Endothelial cell of umbilical vein (primary cell): ENCODE measurements at regions not wholly inside any gene's neighbourhood (a gene's known extent, or its start where the extent isn't known, plus 50 kb on each side); places are given as distances from the start of the nearest gene placed in this dataset.

ENCODE experiments used
- BruUV-seq: library from RNA; stranded (reverse); fragments of 400-500 nt; replicated peaks from 2 replicates; lab custom pipeline; 2021; lab: Mats Ljungman, UMichigan
- CTCF ChIA-PET: fragments of 300-600, 350-600 bp; sonication (Branson Sonifier 250); formaldehyde crosslinking; loops from one replicate; lab custom pipeline; 2021; ENCODE audit warnings: antibody characterized with exemption, inconsistent platforms; lab: Charles Lee
- POLR2A ChIA-PET: fragments of 300-600, 350-600 bp; sonication (Branson Sonifier 250); formaldehyde crosslinking; loops from one replicate; lab custom pipeline; 2021; ENCODE audit warnings: antibody characterized with exemption, inconsistent platforms; lab: Charles Lee
- DNase-seq: peaks from one replicate; pipeline ENCODE4 v3.0.0-alpha.2; 2011; ENCODE audit warnings: low read depth, low spot score
- FAIRE-seq: peaks from 2 replicates; lab custom pipeline; 2011; peaks lifted over from hg19 to GRCh38; lab: Jason Lieb, UNC
- H2AFZ ChIP-seq: 2 replicates; pipeline ENCODE4 v1.6.0; 2012; ENCODE audit warnings: low read depth, low read length, control low read depth, inconsistent platforms
- H3K27ac ChIP-seq: 2 replicates; pipeline ENCODE4 v1.5.1; 2011; ENCODE audit warnings: low read depth, mild to moderate bottlenecking, control low read depth, low read length, moderate library complexity; ENCODE audit not compliant: insufficient read depth
- H3K27me3 ChIP-seq, 2 experiments: 2 replicates each; pipeline versions ENCODE4 v1.6.0 to v1.6.1; 2011; ENCODE audit warnings: low read length in 2 of 2, mixed read lengths in 1 of 2; ENCODE audit not compliant: control insufficient read depth in 2 of 2, insufficient read depth in 2 of 2
- H3K36me3 ChIP-seq, 2 experiments: 2 replicates in 1 of 2; 3 replicates in 1 of 2; pipeline ENCODE4 v1.5.1; 2011; ENCODE audit warnings: low read length in 2 of 2, mild to moderate bottlenecking in 1 of 2, moderate library complexity in 1 of 2; ENCODE audit not compliant: control insufficient read depth in 2 of 2, insufficient read depth in 2 of 2; ENCODE audit errors: extremely low read depth in 1 of 2
- H3K4me1 ChIP-seq: 3 replicates; pipeline ENCODE4 v1.5.1; 2011; ENCODE audit warnings: mild to moderate bottlenecking, low read length; ENCODE audit not compliant: control insufficient read depth, insufficient read depth; ENCODE audit errors: extremely low read depth
- H3K4me2 ChIP-seq: 2 replicates; pipeline ENCODE4 v1.6.1; 2011; ENCODE audit warnings: low read length, control low read depth, mixed read lengths; ENCODE audit not compliant: insufficient read depth
- H3K4me3 ChIP-seq, 3 experiments: fragments of 200-600 bp in 1 of 3; sonication (generic), shearing (Covaris generic) in 1 of 3; replicated peaks in 1 of 3; 2 replicates each; pipeline ENCODE4 v1.5.1; 2011 to 2016; ENCODE audit warnings: control low read depth in 3 of 3, low read length in 3 of 3, mild to moderate bottlenecking in 2 of 3, inconsistent platforms in 1 of 3, low read depth in 1 of 3, moderate library complexity in 1 of 3; ENCODE audit not compliant: insufficient read depth in 1 of 3
- H3K79me2 ChIP-seq: 2 replicates; pipeline ENCODE4 v1.6.0; 2012; ENCODE audit warnings: low read length, inconsistent platforms; ENCODE audit not compliant: control insufficient read depth, insufficient read depth
- H3K9ac ChIP-seq: replicated peaks from 2 replicates; pipeline ENCODE3; 2011; ENCODE audit warnings: low read length, control low read depth; ENCODE audit not compliant: insufficient read depth; ENCODE audit errors: extremely low read depth
- H3K9me1 ChIP-seq: replicated peaks from 3 replicates; pipeline ENCODE4 v1.6.0; 2011; ENCODE audit warnings: mild to moderate bottlenecking, low read length; ENCODE audit not compliant: control insufficient read depth, insufficient read depth; ENCODE audit errors: extremely low read depth
- H3K9me3 ChIP-seq: replicated peaks from 2 replicates; pipeline ENCODE4 v1.5.1; 2012; ENCODE audit warnings: low read length, inconsistent platforms; ENCODE audit not compliant: control insufficient read depth, insufficient read depth
- H4K20me1 ChIP-seq: replicated peaks from 2 replicates; pipeline ENCODE3; 2011; ENCODE audit warnings: mild to moderate bottlenecking, low read length; ENCODE audit not compliant: control insufficient read depth, insufficient read depth; ENCODE audit errors: extremely low read depth
- EZH2 ChIP-seq: IDR thresholded peaks from 2 replicates; pipeline ENCODE4 v1.6.1; 2012; ENCODE audit warnings: borderline replicate concordance, low read depth, mild to moderate bottlenecking, moderate library complexity, low read length, inconsistent platforms; ENCODE audit not compliant: severe bottlenecking
- FOS ChIP-seq: IDR thresholded peaks from 2 replicates; pipeline ENCODE4 v1.6.1; 2011; ENCODE audit warnings: mild to moderate bottlenecking, low read length, moderate library complexity, borderline replicate concordance; ENCODE audit not compliant: insufficient read depth
- GATA2 ChIP-seq: IDR thresholded peaks from 2 replicates; pipeline ENCODE4 v1.7.0; 2011; ENCODE audit warnings: low read depth, mild to moderate bottlenecking, moderate library complexity, mixed read lengths, low read length; ENCODE audit not compliant: insufficient read length, insufficient read depth
- JUN ChIP-seq: IDR thresholded peaks from 2 replicates; pipeline ENCODE4 v1.6.1; 2011; ENCODE audit warnings: borderline replicate concordance, low read depth; ENCODE audit not compliant: insufficient read length, insufficient read depth
- MYC ChIP-seq: IDR thresholded peaks from one replicate; pipeline ENCODE4 v1.6.1; 2011; ENCODE audit warnings: mild to moderate bottlenecking, low read depth, low read length
- POLR2A ChIP-seq: IDR thresholded peaks from 2 replicates; pipeline ENCODE4 v1.6.1; 2012; ENCODE audit warnings: low read depth, mild to moderate bottlenecking, control low read depth, low read length
- POLR2AphosphoS5 ChIP-seq: IDR thresholded peaks from 2 replicates; pipeline ENCODE4 v1.6.1; 2012; ENCODE audit warnings: low read depth, mild to moderate bottlenecking, control low read depth, low read length, moderate library complexity; ENCODE audit not compliant: insufficient read depth
- dilution Hi-C: fragments of 300-500 bp; cut with MboI; formaldehyde crosslinking; loops from one replicate; pipeline ENCODE4 v1.15.0; 2019; ENCODE audit warnings: low sequenced_read_pairs; ENCODE audit not compliant: extremely low pct_ligation_motif_present
- intact Hi-C: fragments of 100-400 bp; cut with micrococcal nuclease; formaldehyde crosslinking; loops from one replicate; pipeline ENCODE4 v1.10.0; 2022
- TF ChIP-seq, protein P1 (sequence below), 2 donors: IDR thresholded peaks; 1 replicate in 1 of 2; 2 replicates in 1 of 2; pipeline ENCODE4 v1.5.1; 2011; ENCODE audit warnings: low read length in 2 of 2, mild to moderate bottlenecking in 2 of 2, moderate library complexity in 2 of 2, control low read depth in 1 of 2, inconsistent platforms in 1 of 2, low read depth in 1 of 2; ENCODE audit not compliant: insufficient read depth in 1 of 2; ENCODE audit errors: extremely low read depth in 1 of 2
- TF ChIP-seq, protein P2 (sequence below): IDR thresholded peaks from 2 replicates; pipeline ENCODE4 v1.6.1; 2011; ENCODE audit not compliant: insufficient read depth, insufficient read length

DNA sequence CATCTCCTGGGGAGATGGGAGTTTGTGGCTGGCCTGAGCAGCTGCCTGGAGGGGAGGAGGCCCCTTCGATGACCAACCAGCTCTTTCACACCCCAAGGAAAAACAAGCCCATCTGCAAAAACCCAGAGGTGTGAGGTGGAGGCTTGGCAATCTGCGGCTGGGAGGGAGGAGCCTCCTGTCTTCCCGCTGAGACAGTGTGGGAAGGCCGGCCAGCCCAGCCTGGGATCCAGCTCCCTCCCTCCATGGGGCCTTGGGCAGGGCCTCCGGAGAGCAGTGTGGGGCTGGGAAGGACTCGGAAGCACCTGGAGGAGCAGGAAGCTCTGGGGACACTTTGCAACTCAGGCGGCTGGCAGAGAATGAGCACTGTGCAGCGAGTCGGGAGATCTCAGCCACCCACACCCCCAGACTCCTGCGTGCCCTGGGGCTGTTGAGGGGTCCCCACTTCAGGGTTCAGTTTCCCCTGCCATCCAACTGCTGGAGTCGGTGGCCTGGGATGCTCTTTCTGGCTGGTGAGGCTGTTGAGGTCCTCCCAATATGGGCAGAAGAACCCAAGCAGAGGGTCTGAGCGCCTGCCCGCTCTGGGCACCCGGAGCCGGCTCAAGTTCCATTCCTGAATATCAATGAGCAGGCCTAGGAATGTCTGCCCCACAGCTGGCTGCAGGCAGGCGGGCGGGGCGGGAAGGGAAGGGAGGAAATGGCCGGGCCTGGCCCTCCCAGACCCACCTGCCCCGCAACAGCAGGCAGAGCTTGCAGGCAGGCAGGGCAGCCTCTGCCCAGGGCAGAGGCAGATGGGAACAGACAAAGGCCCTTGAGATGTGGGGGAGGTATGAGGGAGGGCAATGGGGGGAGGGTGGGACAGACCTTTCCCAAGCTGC, 101.1 kb downstream of the FGF18 start:
- Histone ChIP-seq H3K4me2 (no peak overlapping the region), H3K79me2 (no peaks in the 10 kb centered on the region), H2AFZ (peak overlapping the region; percentile 23), H4K20me1 (no peaks in the 10 kb centered on the region), H3K9ac (no peak overlapping the region), H3K9me3 (no peaks in the 10 kb centered on the region), H3K36me3 (no peaks in the 10 kb centered on the region), H3K4me1 (peaks cover 13% of the 10 kb centered on the region), H3K9me1 (no peaks in the 10 kb centered on the region), H3K27ac (no peak overlapping the region), H3K4me3 (no peak overlapping the region), H3K27me3 (peaks cover 0 to 2% of the 10 kb centered on the region in 2 experiments)
- dilution Hi-C loops = no loop called here
- POLR2A ChIA-PET = interaction anchor here (0.6 kb wide), 1 partner anchor 73 kb away, joined by 4 read pairs; no protein-coding TSS in a partner anchor
- FAIRE-seq = no peak
- intact Hi-C loops = loop anchor here (1.0 to 5.0 kb wide), 2 partner anchors 36 to 77 kb away; no protein-coding TSS in a partner anchor
- DNase-seq = peak; percentile 20
- CTCF ChIA-PET = interaction anchor here (0.6 to 1.6 kb wide), 6 partner anchors 12 to 183 kb away, joined by 3 to 9 read pairs (median 4); partner anchors contain the start of gene FGF18
- TF ChIP-seq GATA2 (no peak), JUN (no peak)
- no TSS peak for BruUV-seq

DNA sequence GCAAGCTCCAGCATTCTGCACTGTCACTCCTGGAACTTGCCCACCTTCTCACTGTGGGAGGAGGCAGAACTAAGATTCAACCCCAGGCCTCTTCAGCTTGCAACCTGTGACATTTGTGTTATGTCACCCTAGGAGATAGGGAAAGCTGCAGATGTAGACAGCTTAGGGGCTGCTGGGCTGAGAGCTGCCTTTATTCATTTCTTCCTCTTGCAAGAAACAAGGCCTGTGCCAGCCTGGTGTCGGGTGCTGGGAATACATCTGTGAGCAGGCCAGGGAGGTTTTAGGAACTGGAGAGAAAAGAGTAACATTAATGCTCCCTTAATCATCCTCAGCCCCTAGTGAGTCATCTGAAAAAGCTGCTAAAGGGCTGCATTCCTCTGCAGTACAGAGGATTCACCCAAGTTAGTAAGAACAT, 101.8 kb downstream of the FGF18 start:
- intact Hi-C loops (loop anchor here (5.0 kb wide), 1 partner anchor 76 kb away; no protein-coding TSS in a partner anchor), dilution Hi-C loops (no loop called here)
- Histone ChIP-seq H3K4me2 (no peak overlapping the region), H3K27me3 (peaks cover 0 to 2% of the 10 kb centered on the region in 2 experiments), H3K9me3 (no peaks in the 10 kb centered on the region), H3K9ac (no peak overlapping the region), H3K9me1 (no peaks in the 10 kb centered on the region), H3K79me2 (no peaks in the 10 kb centered on the region), H2AFZ (no peak overlapping the region), H3K4me3 (no peak overlapping the region), H4K20me1 (no peaks in the 10 kb centered on the region), H3K4me1 (peaks cover 13% of the 10 kb centered on the region), H3K36me3 (no peaks in the 10 kb centered on the region), H3K27ac (no peak overlapping the region)
- peak; percentile 68 for FAIRE-seq
- TF ChIP-seq GATA2 = no peak
- TF ChIP-seq FOS = peak; percentile 73
- TF ChIP-seq POLR2A = no peak
- TF ChIP-seq POLR2AphosphoS5 = no peak
- no peak for TF ChIP-seq EZH2
- TF ChIP-seq, protein P1, sequence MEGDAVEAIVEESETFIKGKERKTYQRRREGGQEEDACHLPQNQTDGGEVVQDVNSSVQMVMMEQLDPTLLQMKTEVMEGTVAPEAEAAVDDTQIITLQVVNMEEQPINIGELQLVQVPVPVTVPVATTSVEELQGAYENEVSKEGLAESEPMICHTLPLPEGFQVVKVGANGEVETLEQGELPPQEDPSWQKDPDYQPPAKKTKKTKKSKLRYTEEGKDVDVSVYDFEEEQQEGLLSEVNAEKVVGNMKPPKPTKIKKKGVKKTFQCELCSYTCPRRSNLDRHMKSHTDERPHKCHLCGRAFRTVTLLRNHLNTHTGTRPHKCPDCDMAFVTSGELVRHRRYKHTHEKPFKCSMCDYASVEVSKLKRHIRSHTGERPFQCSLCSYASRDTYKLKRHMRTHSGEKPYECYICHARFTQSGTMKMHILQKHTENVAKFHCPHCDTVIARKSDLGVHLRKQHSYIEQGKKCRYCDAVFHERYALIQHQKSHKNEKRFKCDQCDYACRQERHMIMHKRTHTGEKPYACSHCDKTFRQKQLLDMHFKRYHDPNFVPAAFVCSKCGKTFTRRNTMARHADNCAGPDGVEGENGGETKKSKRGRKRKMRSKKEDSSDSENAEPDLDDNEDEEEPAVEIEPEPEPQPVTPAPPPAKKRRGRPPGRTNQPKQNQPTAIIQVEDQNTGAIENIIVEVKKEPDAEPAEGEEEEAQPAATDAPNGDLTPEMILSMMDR (IDR thresholded peaks at IDR 0.05; ENCODE audit: extremely low read depth in 1 of 2, insufficient read depth in 1 of 2, low read depth in 1 of 2, low read length in 2 of 2) = no peak
- TF ChIP-seq JUN = peak; percentile 46
- TF ChIP-seq, protein P2, sequence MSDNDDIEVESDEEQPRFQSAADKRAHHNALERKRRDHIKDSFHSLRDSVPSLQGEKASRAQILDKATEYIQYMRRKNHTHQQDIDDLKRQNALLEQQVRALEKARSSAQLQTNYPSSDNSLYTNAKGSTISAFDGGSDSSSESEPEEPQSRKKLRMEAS = no peak
- TF ChIP-seq MYC = no peak
- ChIA-PET POLR2A (no interaction called here), CTCF (interaction anchor here (0.9 to 1.6 kb wide), 6 partner anchors 8 to 102 kb away, joined by 3 to 5 read pairs (median 4); partner anchors contain the start of gene FGF18)
- DNase-seq = peak; percentile 32
- BruUV-seq = no TSS peak
